ENCODE measurements at regions not wholly inside any gene's neighbourhood (a gene's known extent, or its start where the extent isn't known, plus 50 kb on each side); places are given as distances from the start of the nearest gene placed in this dataset.

DNA sequence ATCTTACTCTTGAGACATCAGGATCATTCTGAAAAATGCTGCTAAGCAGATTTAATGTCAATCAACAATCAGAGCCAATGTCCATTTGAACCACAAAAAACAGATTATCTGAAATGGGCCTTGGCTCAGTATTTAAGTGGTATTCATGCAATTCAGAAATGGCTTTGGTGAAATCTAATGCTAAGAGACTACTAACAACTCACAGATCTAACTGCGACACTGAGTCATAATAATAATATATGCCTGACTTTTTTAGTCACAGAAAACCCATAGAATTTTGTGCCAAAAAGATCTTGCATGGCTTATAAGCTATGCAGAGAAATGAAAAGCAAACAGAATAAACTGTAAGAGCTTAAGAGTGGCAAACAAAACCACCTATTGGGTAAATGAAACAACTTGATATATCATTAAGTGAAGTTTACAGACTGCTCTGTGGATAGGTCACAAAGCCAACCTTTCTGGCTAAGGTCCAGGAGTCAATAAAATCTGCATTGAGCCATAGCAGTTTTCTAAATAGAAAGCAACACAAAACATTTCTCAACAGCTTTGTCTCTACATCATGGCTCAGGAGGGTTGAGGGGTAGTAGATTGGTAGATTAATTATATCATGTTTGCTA is 234.3 kb downstream of the LRATD1 start:
- H3K9me3 ChIP-seq (ENCODE audit: control insufficient read depth, low read depth, low read length) = no peaks in the 10 kb centered on the region
- no peaks in the 10 kb centered on the region for H3K27me3 ChIP-seq (ENCODE audit: control insufficient read depth, insufficient read depth, low read length)
- no peak overlapping the region for H3K27ac ChIP-seq (ENCODE audit: low read length)
- no peaks in the 10 kb centered on the region for H3K4me1 ChIP-seq (ENCODE audit: control insufficient read depth, insufficient read depth, low read length)
- no peaks in the 10 kb centered on the region for H3K36me3 ChIP-seq (ENCODE audit: control insufficient read depth, insufficient read depth, low read length)
- DNase-seq = peak; percentile 12 to 61
- WGBS (ENCODE audit: insufficient coverage, low lambda C conversion rate) = no CpG with 5 or more reads among the region's 1 CpG
- H3K4me3 ChIP-seq (ENCODE audit: low read length) = no peak overlapping the region

DNA sequence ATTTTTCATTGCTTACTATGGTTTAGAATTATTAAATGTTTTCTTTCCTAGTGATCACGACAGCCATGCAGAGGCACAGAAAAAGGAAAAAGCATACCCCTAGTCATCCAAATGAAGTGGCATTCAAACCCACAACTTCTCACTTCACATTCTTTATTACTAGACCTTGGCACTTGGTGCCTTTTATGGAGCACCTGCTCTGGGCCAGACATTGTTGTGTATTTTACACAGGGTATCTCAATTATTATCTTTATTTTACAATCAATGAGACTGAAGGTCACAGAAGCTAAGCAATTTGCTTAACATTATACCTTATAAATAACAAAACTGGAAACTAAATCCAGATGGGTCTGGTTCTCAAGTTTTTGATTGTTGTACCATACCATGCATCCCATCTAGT is 235.3 kb downstream of the LRATD1 start:
- H3K27ac ChIP-seq (ENCODE audit: low read length) = no peak overlapping the region
- WGBS (ENCODE audit: insufficient coverage, low lambda C conversion rate) = no CpG with 5 or more reads among the region's 1 CpG
- H3K27me3 ChIP-seq (ENCODE audit: control insufficient read depth, insufficient read depth, low read length) = no peaks in the 10 kb centered on the region
- DNase-seq = no peak
- no peaks in the 10 kb centered on the region for H3K9me3 ChIP-seq (ENCODE audit: control insufficient read depth, low read depth, low read length)
- no peaks in the 10 kb centered on the region for H3K4me1 ChIP-seq (ENCODE audit: control insufficient read depth, insufficient read depth, low read length)
- H3K36me3 ChIP-seq (ENCODE audit: control insufficient read depth, insufficient read depth, low read length) = no peaks in the 10 kb centered on the region
- H3K4me3 ChIP-seq (ENCODE audit: low read length) = no peak overlapping the region

GRCh38 chr2:14872779-14873325 is 240.3 kb downstream of the LRATD1 start:
- H3K4me3 ChIP-seq (ENCODE audit: low read length) = no peak overlapping the region
- no peaks in the 10 kb centered on the region for H3K9me3 ChIP-seq (ENCODE audit: control insufficient read depth, low read depth, low read length)
- WGBS (ENCODE audit: insufficient coverage, low lambda C conversion rate) = no CpG with 5 or more reads among the region's 17 CpGs
- no peak for DNase-seq
- no peaks in the 10 kb centered on the region for H3K27me3 ChIP-seq (ENCODE audit: control insufficient read depth, insufficient read depth, low read length)
- H3K27ac ChIP-seq (ENCODE audit: low read length) = no peak overlapping the region
- no peaks in the 10 kb centered on the region for H3K4me1 ChIP-seq (ENCODE audit: control insufficient read depth, insufficient read depth, low read length)
- H3K36me3 ChIP-seq (ENCODE audit: control insufficient read depth, insufficient read depth, low read length) = no peaks in the 10 kb centered on the region

DNA sequence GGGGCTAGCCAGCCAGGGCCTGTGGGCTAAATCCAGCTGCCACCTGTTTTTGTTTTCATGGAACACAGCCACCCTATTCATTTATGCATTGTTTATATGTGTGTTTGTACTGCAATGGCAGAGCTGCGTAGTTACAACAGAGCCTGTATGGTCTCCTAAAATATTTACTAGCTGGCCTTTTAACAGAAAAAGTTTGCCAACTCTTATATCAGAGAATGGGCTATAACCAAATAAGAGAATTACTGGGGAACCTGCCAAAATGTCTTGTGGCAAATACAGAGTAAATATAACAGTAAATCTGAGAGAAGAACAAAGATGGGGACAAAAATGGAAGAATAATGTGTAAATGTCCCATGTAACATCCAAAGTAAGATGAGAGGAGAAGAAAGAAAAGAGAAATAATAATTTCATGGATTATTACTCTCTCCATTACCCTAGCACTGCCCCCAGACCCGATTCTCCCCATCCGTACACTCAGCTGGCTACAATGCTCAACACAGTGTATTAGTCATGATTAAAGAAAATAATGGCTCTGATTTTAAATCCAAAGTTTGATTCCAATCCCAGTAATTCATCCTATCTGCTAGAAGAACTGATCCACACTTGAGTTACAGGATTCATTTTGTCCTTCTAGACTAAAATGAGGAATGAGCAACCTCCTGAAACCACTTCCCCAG is 249.3 kb downstream of the LRATD1 start:
- 60% methylated on average over 1 of the region's 3 CpGs for WGBS (ENCODE audit: insufficient coverage, low lambda C conversion rate)
- no peaks in the 10 kb centered on the region for H3K9me3 ChIP-seq (ENCODE audit: control insufficient read depth, low read depth, low read length)
- no peaks in the 10 kb centered on the region for H3K4me1 ChIP-seq (ENCODE audit: control insufficient read depth, insufficient read depth, low read length)
- DNase-seq = no peak
- no peak overlapping the region for H3K4me3 ChIP-seq (ENCODE audit: low read length)
- no peak overlapping the region for H3K27ac ChIP-seq (ENCODE audit: low read length)
- H3K27me3 ChIP-seq (ENCODE audit: control insufficient read depth, insufficient read depth, low read length) = no peaks in the 10 kb centered on the region
- H3K36me3 ChIP-seq (ENCODE audit: control insufficient read depth, insufficient read depth, low read length) = no peaks in the 10 kb centered on the region

- Histone ChIP-seq H3K36me3 (ENCODE audit: control insufficient read depth, insufficient read depth, low read length) (no peaks in the 10 kb centered on the region), H3K27me3 (ENCODE audit: control insufficient read depth, insufficient read depth, low read length) (no peaks in the 10 kb centered on the region), H3K4me1 (ENCODE audit: control insufficient read depth, insufficient read depth, low read length) (no peaks in the 10 kb centered on the region), H3K4me3 (ENCODE audit: low read length) (no peak overlapping the region), H3K27ac (ENCODE audit: low read length) (no peak overlapping the region), H3K9me3 (ENCODE audit: control insufficient read depth, low read depth, low read length) (no peaks in the 10 kb centered on the region)
- 92% methylated on average over 2 of the region's 2 CpGs for WGBS (ENCODE audit: insufficient coverage, low lambda C conversion rate)
- DNase-seq = no peak
Measured at GRCh38 chr2:14884651-14885050, 252.1 kb downstream of the LRATD1 start.

DNA sequence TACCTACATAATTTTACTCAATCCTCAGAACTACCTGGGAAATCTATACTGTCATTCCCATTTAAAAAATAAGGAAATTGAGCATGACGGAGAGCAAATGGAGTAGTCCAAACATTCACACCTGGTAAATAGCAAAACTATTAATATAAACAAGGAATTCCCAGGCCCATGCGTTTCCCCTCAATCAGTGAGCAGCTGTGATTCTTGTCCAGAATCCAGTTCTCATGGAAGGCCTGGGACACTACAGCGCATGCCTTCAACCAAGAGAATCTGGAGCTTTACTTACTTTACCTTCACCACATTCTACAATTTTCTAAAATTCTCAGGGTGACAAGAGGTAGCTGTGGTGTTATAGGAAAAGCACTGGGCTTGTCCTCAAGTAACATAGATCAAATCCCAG is 259.0 kb downstream of the LRATD1 start:
- WGBS (ENCODE audit: insufficient coverage, low lambda C conversion rate) = 57% methylated on average over 1 of the region's 3 CpGs
- H3K27me3 ChIP-seq (ENCODE audit: control insufficient read depth, insufficient read depth, low read length) = no peaks in the 10 kb centered on the region
- no peaks in the 10 kb centered on the region for H3K36me3 ChIP-seq (ENCODE audit: control insufficient read depth, insufficient read depth, low read length)

DNA sequence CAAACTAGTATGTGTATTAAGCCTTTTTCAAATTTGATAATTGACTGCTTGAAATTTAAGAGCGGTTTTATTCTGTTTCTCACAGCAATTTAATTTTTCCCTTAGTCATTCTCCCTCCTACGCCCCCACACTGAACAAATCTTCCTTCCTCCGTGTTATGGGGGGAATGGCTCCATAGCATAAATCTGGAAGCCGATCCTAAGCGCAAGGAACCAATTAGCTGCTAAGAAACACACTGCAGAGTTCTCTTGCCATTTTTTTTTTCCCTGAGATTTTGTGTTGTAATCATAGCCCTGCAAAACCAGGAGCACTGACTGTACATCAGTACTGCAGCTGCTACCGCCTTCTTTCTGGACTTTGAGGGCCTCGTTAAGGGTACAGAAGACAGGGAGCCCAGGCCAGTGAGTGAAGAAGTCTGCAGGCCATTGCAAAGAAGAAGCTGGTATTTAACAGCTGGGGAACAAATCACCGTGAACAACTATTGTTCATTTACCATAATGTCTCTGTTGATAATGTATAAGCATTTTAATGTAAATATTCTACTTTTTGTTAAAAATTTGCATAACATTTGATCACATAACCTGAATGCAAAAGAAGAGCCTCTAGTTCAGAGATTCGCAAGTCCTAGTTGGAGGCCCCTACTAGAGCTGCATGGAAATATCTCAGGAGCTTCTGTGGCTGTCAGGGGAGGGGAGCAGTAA is 264.0 kb downstream of the LRATD1 start:
- Histone ChIP-seq H3K9me3 (ENCODE audit: control insufficient read depth, low read depth, low read length) (no peaks in the 10 kb centered on the region), H3K27me3 (ENCODE audit: control insufficient read depth, insufficient read depth, low read length) (no peaks in the 10 kb centered on the region), H3K27ac (ENCODE audit: low read length) (no peak overlapping the region), H3K36me3 (ENCODE audit: control insufficient read depth, insufficient read depth, low read length) (no peaks in the 10 kb centered on the region), H3K4me1 (ENCODE audit: control insufficient read depth, insufficient read depth, low read length) (no peaks in the 10 kb centered on the region), H3K4me3 (ENCODE audit: low read length) (no peak overlapping the region)
- 92% methylated on average over 2 of the region's 9 CpGs for WGBS (ENCODE audit: insufficient coverage, low lambda C conversion rate)
- DNase-seq = no peak

More for the DNA sequence above, 259.0 kb downstream of the LRATD1 start:
- Histone ChIP-seq H3K4me1 (ENCODE audit: control insufficient read depth, insufficient read depth, low read length) (no peaks in the 10 kb centered on the region), H3K27ac (ENCODE audit: low read length) (no peak overlapping the region), H3K9me3 (ENCODE audit: control insufficient read depth, low read depth, low read length) (no peaks in the 10 kb centered on the region), H3K4me3 (ENCODE audit: low read length) (no peak overlapping the region)
- DNase-seq = no peak

- Histone ChIP-seq H3K4me1 (ENCODE audit: control insufficient read depth, insufficient read depth, low read length) (no peaks in the 10 kb centered on the region), H3K9me3 (ENCODE audit: control insufficient read depth, low read depth, low read length) (no peaks in the 10 kb centered on the region), H3K4me3 (ENCODE audit: low read length) (no peak overlapping the region), H3K36me3 (ENCODE audit: control insufficient read depth, insufficient read depth, low read length) (no peaks in the 10 kb centered on the region), H3K27me3 (ENCODE audit: control insufficient read depth, insufficient read depth, low read length) (no peaks in the 10 kb centered on the region), H3K27ac (ENCODE audit: low read length) (no peak overlapping the region)
- 88% methylated on average over 3 of the region's 4 CpGs for WGBS (ENCODE audit: insufficient coverage, low lambda C conversion rate)
- no peak for DNase-seq
Measured at GRCh38 chr2:14899621-14900414, 267.3 kb downstream of the LRATD1 start.

- no peaks in the 10 kb centered on the region for H3K36me3 ChIP-seq (ENCODE audit: control insufficient read depth, insufficient read depth, low read length)
- no peaks in the 10 kb centered on the region for H3K9me3 ChIP-seq (ENCODE audit: control insufficient read depth, low read depth, low read length)
- no peak overlapping the region for H3K4me3 ChIP-seq (ENCODE audit: low read length)
- H3K27ac ChIP-seq (ENCODE audit: low read length) = no peak overlapping the region
- no peaks in the 10 kb centered on the region for H3K27me3 ChIP-seq (ENCODE audit: control insufficient read depth, insufficient read depth, low read length)
- DNase-seq = no peak
- no peaks in the 10 kb centered on the region for H3K4me1 ChIP-seq (ENCODE audit: control insufficient read depth, insufficient read depth, low read length)
- 100% methylated on average over 1 of the region's 3 CpGs for WGBS (ENCODE audit: insufficient coverage, low lambda C conversion rate)
Measured at GRCh38 chr2:14901737-14902136, 269.2 kb downstream of the LRATD1 start.

DNA sequence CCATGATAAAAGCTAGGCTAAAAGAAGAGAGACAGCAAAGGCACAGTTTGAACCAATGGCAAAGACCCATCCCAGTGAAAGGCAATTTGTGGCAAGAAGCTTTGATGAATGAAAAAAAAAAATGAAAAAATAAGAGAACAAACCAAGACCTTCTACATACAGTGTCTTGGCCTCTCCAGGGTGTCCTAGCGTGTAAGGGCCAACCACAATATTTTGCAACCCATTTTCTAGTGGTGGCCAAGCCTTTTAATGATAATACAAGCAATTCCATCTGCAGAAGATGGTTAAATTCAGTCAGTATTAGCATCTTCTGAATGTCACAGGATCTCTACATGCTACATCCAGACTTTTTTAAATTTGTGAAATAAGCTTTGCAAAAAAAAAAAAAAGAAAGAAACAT is 270.4 kb downstream of the LRATD1 start:
- no peaks in the 10 kb centered on the region for H3K4me1 ChIP-seq (ENCODE audit: control insufficient read depth, insufficient read depth, low read length)
- H3K27me3 ChIP-seq (ENCODE audit: control insufficient read depth, insufficient read depth, low read length) = no peaks in the 10 kb centered on the region
- DNase-seq = no peak
- no peak overlapping the region for H3K27ac ChIP-seq (ENCODE audit: low read length)
- no peaks in the 10 kb centered on the region for H3K9me3 ChIP-seq (ENCODE audit: control insufficient read depth, low read depth, low read length)
- no CpG with 5 or more reads among the region's 1 CpG for WGBS (ENCODE audit: insufficient coverage, low lambda C conversion rate)
- no peak overlapping the region for H3K4me3 ChIP-seq (ENCODE audit: low read length)
- no peaks in the 10 kb centered on the region for H3K36me3 ChIP-seq (ENCODE audit: control insufficient read depth, insufficient read depth, low read length)
